ENCODE measurements at regions not wholly inside any gene's neighbourhood (a gene's known extent, or its start where the extent isn't known, plus 50 kb on each side); places are given as distances from the start of the nearest gene placed in this dataset.

DNA sequence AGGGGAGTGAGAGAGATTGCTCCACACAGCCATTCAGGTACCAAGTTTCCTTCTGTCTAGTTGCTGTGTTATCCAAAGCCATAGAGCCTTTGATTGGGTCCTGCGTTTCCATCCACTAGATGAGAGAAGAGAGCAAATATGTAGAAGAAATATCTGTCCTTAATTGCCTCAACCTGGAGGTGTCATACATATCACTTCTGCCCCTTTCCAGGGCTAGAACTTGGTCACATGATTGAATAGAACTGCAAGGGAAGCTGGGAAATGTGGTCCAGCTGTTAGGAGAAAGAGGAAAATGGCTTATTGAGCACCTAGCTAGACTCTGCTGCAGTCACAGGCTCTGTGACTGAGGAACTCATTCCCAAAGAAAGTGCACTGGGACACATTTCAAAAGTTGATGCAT lies 115.6 kb upstream of the JAG1 start:
- no peaks in the 10 kb centered on the region for H3K36me3 Mint-ChIP-seq
- H3K27me3 Mint-ChIP-seq (ENCODE audit: low read depth) = no peaks in the 10 kb centered on the region; the same call in 1 of the 2 replicates
- H3K9me3 Mint-ChIP-seq = peaks cover 4% of the 10 kb centered on the region; the same call in 1 of the 2 replicates
- H3K4me3 Mint-ChIP-seq = no peak overlapping the region
- CTCF ChIA-PET = no interaction called here
- peaks cover 45% of the 10 kb centered on the region for H3K4me1 Mint-ChIP-seq
- DNase-seq (ENCODE audit: low spot score) = no peak
- TF ChIP-seq, protein P1, sequence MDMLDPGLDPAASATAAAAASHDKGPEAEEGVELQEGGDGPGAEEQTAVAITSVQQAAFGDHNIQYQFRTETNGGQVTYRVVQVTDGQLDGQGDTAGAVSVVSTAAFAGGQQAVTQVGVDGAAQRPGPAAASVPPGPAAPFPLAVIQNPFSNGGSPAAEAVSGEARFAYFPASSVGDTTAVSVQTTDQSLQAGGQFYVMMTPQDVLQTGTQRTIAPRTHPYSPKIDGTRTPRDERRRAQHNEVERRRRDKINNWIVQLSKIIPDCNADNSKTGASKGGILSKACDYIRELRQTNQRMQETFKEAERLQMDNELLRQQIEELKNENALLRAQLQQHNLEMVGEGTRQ (CRISPR knock-in tag; IDR thresholded peaks at IDR 0.05) = peak; percentile 90
- TF ChIP-seq ZNF219 (CRISPR knock-in tag; IDR thresholded peaks at IDR 0.05; ENCODE audit: borderline replicate concordance) = no peak
- TF ChIP-seq, protein P2, sequence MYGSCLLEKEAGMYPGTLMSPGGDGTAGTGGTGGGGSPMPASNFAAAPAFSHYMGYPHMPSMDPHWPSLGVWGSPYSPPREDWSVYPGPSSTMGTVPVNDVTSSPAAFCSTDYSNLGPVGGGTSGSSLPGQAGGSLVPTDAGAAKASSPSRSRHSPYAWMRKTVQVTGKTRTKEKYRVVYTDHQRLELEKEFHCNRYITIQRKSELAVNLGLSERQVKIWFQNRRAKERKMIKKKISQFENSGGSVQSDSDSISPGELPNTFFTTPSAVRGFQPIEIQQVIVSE (CRISPR knock-in tag; IDR thresholded peaks at IDR 0.05; ENCODE audit: borderline replicate concordance) = no peak
- TF ChIP-seq, protein P3, sequence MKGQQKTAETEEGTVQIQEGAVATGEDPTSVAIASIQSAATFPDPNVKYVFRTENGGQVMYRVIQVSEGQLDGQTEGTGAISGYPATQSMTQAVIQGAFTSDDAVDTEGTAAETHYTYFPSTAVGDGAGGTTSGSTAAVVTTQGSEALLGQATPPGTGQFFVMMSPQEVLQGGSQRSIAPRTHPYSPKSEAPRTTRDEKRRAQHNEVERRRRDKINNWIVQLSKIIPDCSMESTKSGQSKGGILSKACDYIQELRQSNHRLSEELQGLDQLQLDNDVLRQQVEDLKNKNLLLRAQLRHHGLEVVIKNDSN (CRISPR knock-in tag; IDR thresholded peaks at IDR 0.05) = peak; percentile 87
- TF ChIP-seq, protein P4, sequence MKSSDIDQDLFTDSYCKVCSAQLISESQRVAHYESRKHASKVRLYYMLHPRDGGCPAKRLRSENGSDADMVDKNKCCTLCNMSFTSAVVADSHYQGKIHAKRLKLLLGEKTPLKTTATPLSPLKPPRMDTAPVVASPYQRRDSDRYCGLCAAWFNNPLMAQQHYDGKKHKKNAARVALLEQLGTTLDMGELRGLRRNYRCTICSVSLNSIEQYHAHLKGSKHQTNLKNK (CRISPR knock-in tag; IDR thresholded peaks at IDR 0.05) = no peak
- 0 out of 2 replicates have a peak, but pooled peaks have one; percentile 10 for ATAC-seq
- POLR2A ChIA-PET = no interaction called here
- H3K27ac Mint-ChIP-seq = no peak overlapping the region

DNA sequence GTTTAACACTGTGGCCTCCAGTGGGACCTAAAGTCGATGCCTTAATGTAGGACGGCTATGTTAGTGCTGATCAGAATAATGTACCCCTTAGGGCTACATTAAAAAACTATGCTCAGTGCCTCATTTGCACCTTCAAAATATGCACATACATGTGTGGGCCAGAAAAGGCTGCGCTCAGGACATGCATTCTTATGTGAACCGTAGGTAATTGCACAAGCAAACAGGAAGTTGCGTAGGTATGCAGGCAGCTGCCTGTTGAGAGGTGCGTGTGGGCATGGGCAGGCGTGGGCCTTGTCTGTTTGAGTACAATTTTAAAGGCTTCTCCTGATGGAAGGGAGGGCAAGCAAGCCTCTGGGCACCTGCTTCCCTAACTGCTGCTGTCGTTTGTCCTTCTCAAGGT lies 116.2 kb upstream of the JAG1 start:
- CTCF ChIA-PET = no interaction called here
- DNase-seq (ENCODE audit: low spot score) (no peak), ATAC-seq (peak; percentile 11; the same call in 1 of the 2 replicates)
- POLR2A ChIA-PET = no interaction called here
- no peak overlapping the region for H3K27ac Mint-ChIP-seq
- no peak overlapping the region for H3K4me3 Mint-ChIP-seq
- TF ChIP-seq ZNF263 (CRISPR knock-in tag; IDR thresholded peaks at IDR 0.05; ENCODE audit: low read depth) (no peak), GABPB1 (CRISPR knock-in tag; IDR thresholded peaks at IDR 0.05) (peak; percentile 79; the same call in 1 of the 2 replicates)
- TF ChIP-seq, protein P5, sequence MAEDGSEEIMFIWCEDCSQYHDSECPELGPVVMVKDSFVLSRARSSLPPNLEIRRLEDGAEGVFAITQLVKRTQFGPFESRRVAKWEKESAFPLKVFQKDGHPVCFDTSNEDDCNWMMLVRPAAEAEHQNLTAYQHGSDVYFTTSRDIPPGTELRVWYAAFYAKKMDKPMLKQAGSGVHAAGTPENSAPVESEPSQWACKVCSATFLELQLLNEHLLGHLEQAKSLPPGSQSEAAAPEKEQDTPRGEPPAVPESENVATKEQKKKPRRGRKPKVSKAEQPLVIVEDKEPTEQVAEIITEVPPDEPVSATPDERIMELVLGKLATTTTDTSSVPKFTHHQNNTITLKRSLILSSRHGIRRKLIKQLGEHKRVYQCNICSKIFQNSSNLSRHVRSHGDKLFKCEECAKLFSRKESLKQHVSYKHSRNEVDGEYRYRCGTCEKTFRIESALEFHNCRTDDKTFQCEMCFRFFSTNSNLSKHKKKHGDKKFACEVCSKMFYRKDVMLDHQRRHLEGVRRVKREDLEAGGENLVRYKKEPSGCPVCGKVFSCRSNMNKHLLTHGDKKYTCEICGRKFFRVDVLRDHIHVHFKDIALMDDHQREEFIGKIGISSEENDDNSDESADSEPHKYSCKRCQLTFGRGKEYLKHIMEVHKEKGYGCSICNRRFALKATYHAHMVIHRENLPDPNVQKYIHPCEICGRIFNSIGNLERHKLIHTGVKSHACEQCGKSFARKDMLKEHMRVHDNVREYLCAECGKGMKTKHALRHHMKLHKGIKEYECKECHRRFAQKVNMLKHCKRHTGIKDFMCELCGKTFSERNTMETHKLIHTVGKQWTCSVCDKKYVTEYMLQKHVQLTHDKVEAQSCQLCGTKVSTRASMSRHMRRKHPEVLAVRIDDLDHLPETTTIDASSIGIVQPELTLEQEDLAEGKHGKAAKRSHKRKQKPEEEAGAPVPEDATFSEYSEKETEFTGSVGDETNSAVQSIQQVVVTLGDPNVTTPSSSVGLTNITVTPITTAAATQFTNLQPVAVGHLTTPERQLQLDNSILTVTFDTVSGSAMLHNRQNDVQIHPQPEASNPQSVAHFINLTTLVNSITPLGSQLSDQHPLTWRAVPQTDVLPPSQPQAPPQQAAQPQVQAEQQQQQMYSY (CRISPR knock-in tag; IDR thresholded peaks at IDR 0.05) = no peak
- H3K4me1 Mint-ChIP-seq = peaks cover 44% of the 10 kb centered on the region
- H3K27me3 Mint-ChIP-seq (ENCODE audit: low read depth) = no peaks in the 10 kb centered on the region; the same call in 1 of the 2 replicates
- H3K36me3 Mint-ChIP-seq = no peaks in the 10 kb centered on the region
- H3K9me3 Mint-ChIP-seq = peaks cover 4% of the 10 kb centered on the region; the same call in 1 of the 2 replicates

DNA sequence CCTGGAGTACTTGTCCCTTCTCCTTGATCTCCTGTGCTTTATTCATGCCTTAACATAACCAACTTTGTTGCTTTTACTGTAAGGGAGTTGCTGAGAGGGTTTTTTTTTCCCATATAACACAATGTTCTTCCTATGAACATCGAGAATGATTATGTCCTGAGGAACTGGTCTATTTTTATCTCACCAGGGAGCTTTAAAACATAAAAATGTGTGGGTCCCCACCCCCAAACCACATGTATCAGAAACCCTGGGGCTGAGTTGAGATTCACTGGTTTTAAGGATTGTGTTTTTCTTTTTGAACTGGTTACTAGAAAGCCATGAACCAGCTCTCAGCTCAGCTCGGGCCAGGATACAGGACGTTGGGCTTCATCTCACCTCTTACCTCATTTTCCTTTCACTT lies 118.5 kb upstream of the JAG1 start:
- DNase-seq (ENCODE audit: low spot score) (no peak), ATAC-seq (no peak)
- ChIA-PET CTCF (no interaction called here), POLR2A (no interaction called here)
- peaks cover 47% of the 10 kb centered on the region for H3K4me1 Mint-ChIP-seq
- no peak overlapping the region for H3K27ac Mint-ChIP-seq
- peaks cover 4% of the 10 kb centered on the region; the same call in 1 of the 2 replicates for H3K36me3 Mint-ChIP-seq
- peaks cover 16% of the 10 kb centered on the region for H3K9me3 Mint-ChIP-seq
- TF ChIP-seq, protein P6, sequence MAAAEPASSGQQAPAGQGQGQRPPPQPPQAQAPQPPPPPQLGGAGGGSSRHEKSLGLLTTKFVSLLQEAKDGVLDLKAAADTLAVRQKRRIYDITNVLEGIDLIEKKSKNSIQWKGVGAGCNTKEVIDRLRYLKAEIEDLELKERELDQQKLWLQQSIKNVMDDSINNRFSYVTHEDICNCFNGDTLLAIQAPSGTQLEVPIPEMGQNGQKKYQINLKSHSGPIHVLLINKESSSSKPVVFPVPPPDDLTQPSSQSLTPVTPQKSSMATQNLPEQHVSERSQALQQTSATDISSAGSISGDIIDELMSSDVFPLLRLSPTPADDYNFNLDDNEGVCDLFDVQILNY (CRISPR knock-in tag; IDR thresholded peaks at IDR 0.05) = no peak
- no peaks in the 10 kb centered on the region; the same call in 1 of the 2 replicates for H3K27me3 Mint-ChIP-seq (ENCODE audit: low read depth)
- H3K4me3 Mint-ChIP-seq = no peak overlapping the region

DNA sequence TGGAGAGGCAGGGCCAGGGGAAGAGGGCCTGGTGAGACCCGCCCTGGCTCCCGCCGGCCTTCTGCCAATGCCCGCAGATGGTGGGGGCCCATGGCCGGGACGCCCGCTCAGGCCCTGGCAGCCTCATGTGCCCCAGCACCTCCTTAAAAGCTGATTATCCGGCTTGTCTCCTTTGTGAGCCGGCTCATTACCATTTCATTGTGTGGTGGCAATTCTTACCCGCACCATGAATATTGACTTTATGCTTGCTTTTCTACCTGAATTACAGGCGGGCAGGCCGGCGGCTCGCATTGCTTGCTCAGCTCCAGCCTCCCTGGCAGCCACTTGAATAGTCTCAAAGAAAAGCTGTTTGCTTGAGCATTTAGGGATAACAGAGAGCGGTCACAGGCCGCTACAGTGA lies 120.0 kb upstream of the JAG1 start:
- DNase-seq (ENCODE audit: low spot score) (peak; percentile 14), ATAC-seq (peak; percentile 61)
- ChIA-PET CTCF (no interaction called here), POLR2A (interaction anchor here (0.5 kb wide), 1 partner anchor 118 kb away, joined by 8 read pairs; no protein-coding TSS in a partner anchor)
- peak overlapping the region; percentile 78; the same call in 1 of the 2 replicates for H3K27ac Mint-ChIP-seq
- H3K9me3 Mint-ChIP-seq = peaks cover 22% of the 10 kb centered on the region
- peaks cover 43% of the 10 kb centered on the region for H3K4me1 Mint-ChIP-seq
- no peaks in the 10 kb centered on the region; the same call in 1 of the 2 replicates for H3K27me3 Mint-ChIP-seq (ENCODE audit: low read depth)
- peaks cover 4% of the 10 kb centered on the region; the same call in 1 of the 2 replicates for H3K36me3 Mint-ChIP-seq
- peak overlapping the region; percentile 23; the same call in 1 of the 2 replicates for H3K4me3 Mint-ChIP-seq
- TF ChIP-seq GABPB1 (CRISPR knock-in tag; IDR thresholded peaks at IDR 0.05) (no peak), MYBL2 (CRISPR knock-in tag; IDR thresholded peaks at IDR 0.05) (no peak), ATF1 (CRISPR knock-in tag; IDR thresholded peaks at IDR 0.05) (no peak)
